ENCODE measurements at regions not wholly inside any gene's neighbourhood (a gene's known extent, or its start where the extent isn't known, plus 50 kb on each side); places are given as distances from the start of the nearest gene placed in this dataset.

GRCh38 chr2:111668741-111669140 is 215.3 kb downstream of the ANAPC1 start:
- H3K27me3 ChIP-seq (ENCODE audit: insufficient read depth, low read length): no peaks in the 10 kb centered on the region
- no peak overlapping the region for H3K4me2 ChIP-seq (ENCODE audit: low read length)
- POLR2A ChIA-PET: interaction anchor here (1.1 kb wide), 1 partner anchor 23 kb away, joined by 3 read pairs; no protein-coding TSS in a partner anchor
- TF ChIP-seq EZH2phosphoT487 (IDR thresholded peaks at IDR 0.05; ENCODE audit: borderline replicate concordance) (no peak), TCF7L2 (IDR thresholded peaks at IDR 0.05; ENCODE audit: borderline replicate concordance, extremely low read depth, insufficient read depth, insufficient read length) (no peak), ELF1 (IDR thresholded peaks at IDR 0.05; ENCODE audit: borderline replicate concordance, low read depth) (no peak), ZFX (IDR thresholded peaks at IDR 0.05) (no peak), RAD21 (IDR thresholded peaks at IDR 0.05; ENCODE audit: low read depth) (no peak), CBX3 (IDR thresholded peaks at IDR 0.05; ENCODE audit: low read depth) (no peak), POLR2A (IDR thresholded peaks at IDR 0.05; ENCODE audit: borderline replicate concordance, extremely low read depth, insufficient read depth, insufficient read length) (no peak), JUND (IDR thresholded peaks at IDR 0.05) (no peak), EGR1 (IDR thresholded peaks at IDR 0.05; ENCODE audit: low read depth) (no peak), ZNF274 (IDR thresholded peaks at IDR 0.05; ENCODE audit: low read depth, low read length) (no peak), SP1 (IDR thresholded peaks at IDR 0.05; ENCODE audit: low read depth) (no peak), EZH2 (IDR thresholded peaks at IDR 0.05) (no peak)
- TF ChIP-seq, protein P1, sequence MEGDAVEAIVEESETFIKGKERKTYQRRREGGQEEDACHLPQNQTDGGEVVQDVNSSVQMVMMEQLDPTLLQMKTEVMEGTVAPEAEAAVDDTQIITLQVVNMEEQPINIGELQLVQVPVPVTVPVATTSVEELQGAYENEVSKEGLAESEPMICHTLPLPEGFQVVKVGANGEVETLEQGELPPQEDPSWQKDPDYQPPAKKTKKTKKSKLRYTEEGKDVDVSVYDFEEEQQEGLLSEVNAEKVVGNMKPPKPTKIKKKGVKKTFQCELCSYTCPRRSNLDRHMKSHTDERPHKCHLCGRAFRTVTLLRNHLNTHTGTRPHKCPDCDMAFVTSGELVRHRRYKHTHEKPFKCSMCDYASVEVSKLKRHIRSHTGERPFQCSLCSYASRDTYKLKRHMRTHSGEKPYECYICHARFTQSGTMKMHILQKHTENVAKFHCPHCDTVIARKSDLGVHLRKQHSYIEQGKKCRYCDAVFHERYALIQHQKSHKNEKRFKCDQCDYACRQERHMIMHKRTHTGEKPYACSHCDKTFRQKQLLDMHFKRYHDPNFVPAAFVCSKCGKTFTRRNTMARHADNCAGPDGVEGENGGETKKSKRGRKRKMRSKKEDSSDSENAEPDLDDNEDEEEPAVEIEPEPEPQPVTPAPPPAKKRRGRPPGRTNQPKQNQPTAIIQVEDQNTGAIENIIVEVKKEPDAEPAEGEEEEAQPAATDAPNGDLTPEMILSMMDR (IDR thresholded peaks at IDR 0.05 in 2 of 3, conservative IDR thresholded peaks at IDR 0.05 in 1 of 3; ENCODE audit: borderline replicate concordance in 1 of 3, insufficient read depth in 1 of 3, low read depth in 2 of 3, low read length in 2 of 3): no peak
- H3K9me2 ChIP-seq (ENCODE audit: insufficient read depth): no peaks in the 10 kb centered on the region
- H3K79me2 ChIP-seq (ENCODE audit: insufficient read depth, low read length): no peaks in the 10 kb centered on the region
- H4K20me1 ChIP-seq (ENCODE audit: insufficient read depth): no peaks in the 10 kb centered on the region
- ATAC-seq (no peak), DNase-seq (ENCODE audit: low read depth, low spot score) (no peak)
- no peaks in the 10 kb centered on the region for H3K36me3 ChIP-seq (ENCODE audit: control insufficient read depth in 1 of 2, insufficient read depth in 2 of 2, low read length in 2 of 2)
- no peaks in the 10 kb centered on the region for H3K9me3 ChIP-seq (ENCODE audit: control insufficient read depth in 1 of 2, insufficient read depth in 1 of 2, low read depth in 1 of 2, low read length in 2 of 2)
- CTCF ChIA-PET: no interaction called here
- no TSS peak for BruUV-seq (replicated peaks)
- H3K27ac ChIP-seq (ENCODE audit: low read depth, low read length): no peak overlapping the region
- no peak overlapping the region for H3K9ac ChIP-seq (ENCODE audit: low read length)
- RAD21 ChIA-PET (ENCODE audit: low non-redundant PET in 1 of 2, low total read pairs in 2 of 2, uncharacterized antibody in 2 of 2, unreplicated experiment in 2 of 2): no interaction called here
- no peak overlapping the region for H3K4me3 ChIP-seq (replicated peaks in 1 of 2; ENCODE audit: low read depth in 1 of 2, low read length in 2 of 2)
- H2AFZ ChIP-seq (ENCODE audit: low read depth, low read length, poor library complexity, severe bottlenecking): no peak overlapping the region
- intact Hi-C loops (cut with micrococcal nuclease): no loop called here
- H3K4me1 ChIP-seq (ENCODE audit: control insufficient read depth in 1 of 2, insufficient read depth in 2 of 2, low read length in 2 of 2): no peaks in the 10 kb centered on the region

All from HCT116 (cell line).